Testis (tissue), 2 donors: ENCODE measurements at regions not wholly inside any gene's neighbourhood (a gene's known extent, or its start where the extent isn't known, plus 50 kb on each side); places are given as distances from the start of the nearest gene placed in this dataset.

Experiments used
- DNase-seq: peaks from one replicate; pipeline ENCODE4 v3.0.0-alpha.2; 2019
- H3K27ac ChIP-seq, 2 donors: fragments of 200-600 bp; sonication (generic); one replicate each; pipeline ENCODE4 v1.5.1; 2019
- H3K27me3 ChIP-seq: fragments of 200-600 bp; sonication (generic); one replicate; pipeline ENCODE4 v1.5.1; 2019
- H3K36me3 ChIP-seq: fragments of 200-600 bp; sonication (generic); one replicate; pipeline ENCODE4 v1.5.1; 2017; ENCODE audit warnings: low read depth; ENCODE audit errors: missing control alignments
- H3K4me1 ChIP-seq: fragments of 200-600 bp; sonication (generic); one replicate; pipeline ENCODE4 v1.5.1; 2019
- H3K4me3 ChIP-seq, 2 donors: fragments of 200-600 bp; sonication (generic); one replicate each; pipeline ENCODE4 v1.5.1; 2017 to 2019
- H3K9me3 ChIP-seq: fragments of 200-600 bp; sonication (generic); one replicate; pipeline ENCODE4 v1.5.1; 2017
- POLR2A ChIP-seq: fragments of 450-650 bp; IDR thresholded peaks from one replicate; pipeline ENCODE4 v1.6.1; 2017; ENCODE audit warnings: antibody characterized with exemption, mild to moderate bottlenecking, moderate library complexity
- WGBS, 2 donors: methylation state at CpG; one replicate each; pipeline ENCODE4 v1.1.5; 2018; 5-methylcytosine and 5-hydroxymethylcytosine counted together
- intact Hi-C: fragments of 100-400 bp; cut with DNase I; formaldehyde crosslinking; loops from one replicate; pipeline ENCODE4 v1.15.1; 2023; ENCODE audit warnings: low total_unique reads
- TF ChIP-seq, protein P1 (sequence below), 3 experiments: fragments of 450-650 bp in 2 of 3; fragments of 200-600 bp in 1 of 3; sonication (generic) in 1 of 3; IDR thresholded peaks; one replicate each; pipeline ENCODE4 v1.5.1; 2016 to 2019; ENCODE audit warnings: antibody characterized with exemption in 3 of 3, mild to moderate bottlenecking in 2 of 3, moderate library complexity in 1 of 3

DNA sequence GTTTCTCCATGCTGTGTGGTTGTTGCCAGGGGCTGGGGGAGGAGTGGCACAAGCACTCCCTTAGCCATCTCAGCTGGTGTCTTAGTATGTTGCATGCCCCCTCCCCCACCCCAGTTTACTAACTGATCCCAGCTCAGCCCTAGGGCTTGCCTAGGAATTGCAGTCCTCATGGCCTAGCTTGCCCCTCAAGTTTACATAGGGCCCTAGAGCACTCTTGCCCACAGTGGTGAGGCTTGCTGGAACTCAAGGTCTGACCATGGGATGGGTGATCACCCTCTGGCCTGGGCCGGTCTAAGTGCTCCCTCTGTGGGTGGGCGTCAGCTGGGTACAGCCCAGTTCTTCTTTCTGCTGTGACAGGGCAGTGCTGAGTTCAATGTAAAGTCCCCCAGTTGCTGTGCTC, 156.1 kb upstream of the PIEZO2 start:
- WGBS, 2 donors = 97% methylated on average over 2 of the region's 2 CpGs; no CpG with 5 or more reads in 1 of the 2 donors
- no peak for DNase-seq

DNA sequence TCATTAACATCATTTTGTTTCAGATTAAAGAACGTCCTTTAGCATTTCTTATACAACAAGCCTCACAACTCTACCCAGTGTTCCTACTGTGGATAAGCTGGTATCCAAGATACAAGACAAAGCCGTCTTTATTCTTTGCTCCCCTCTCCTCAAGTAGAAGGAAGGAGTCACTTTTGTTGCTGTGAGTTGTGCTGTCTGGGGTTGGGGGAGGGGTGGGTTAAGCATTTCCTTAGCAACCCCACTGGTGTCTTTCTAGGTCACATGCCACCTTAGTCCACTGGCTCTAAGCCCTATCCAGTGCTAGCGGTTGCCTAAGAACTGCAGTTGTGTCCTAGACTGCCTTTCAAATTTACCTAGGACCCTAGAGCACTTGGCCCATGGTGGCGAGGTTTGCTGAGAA, 155.6 kb upstream of the PIEZO2 start:
- Histone ChIP-seq H3K27me3 (no peaks in the 10 kb centered on the region), H3K27ac (no peak overlapping the region), H3K4me1 (no peaks in the 10 kb centered on the region), H3K4me3 (no peak overlapping the region), H3K9me3 (no peaks in the 10 kb centered on the region), H3K36me3 (no peaks in the 10 kb centered on the region)
- no peak for TF ChIP-seq POLR2A
- TF ChIP-seq, protein P1, sequence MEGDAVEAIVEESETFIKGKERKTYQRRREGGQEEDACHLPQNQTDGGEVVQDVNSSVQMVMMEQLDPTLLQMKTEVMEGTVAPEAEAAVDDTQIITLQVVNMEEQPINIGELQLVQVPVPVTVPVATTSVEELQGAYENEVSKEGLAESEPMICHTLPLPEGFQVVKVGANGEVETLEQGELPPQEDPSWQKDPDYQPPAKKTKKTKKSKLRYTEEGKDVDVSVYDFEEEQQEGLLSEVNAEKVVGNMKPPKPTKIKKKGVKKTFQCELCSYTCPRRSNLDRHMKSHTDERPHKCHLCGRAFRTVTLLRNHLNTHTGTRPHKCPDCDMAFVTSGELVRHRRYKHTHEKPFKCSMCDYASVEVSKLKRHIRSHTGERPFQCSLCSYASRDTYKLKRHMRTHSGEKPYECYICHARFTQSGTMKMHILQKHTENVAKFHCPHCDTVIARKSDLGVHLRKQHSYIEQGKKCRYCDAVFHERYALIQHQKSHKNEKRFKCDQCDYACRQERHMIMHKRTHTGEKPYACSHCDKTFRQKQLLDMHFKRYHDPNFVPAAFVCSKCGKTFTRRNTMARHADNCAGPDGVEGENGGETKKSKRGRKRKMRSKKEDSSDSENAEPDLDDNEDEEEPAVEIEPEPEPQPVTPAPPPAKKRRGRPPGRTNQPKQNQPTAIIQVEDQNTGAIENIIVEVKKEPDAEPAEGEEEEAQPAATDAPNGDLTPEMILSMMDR (IDR thresholded peaks at IDR 0.05) = no peak
- no peak for DNase-seq
- WGBS, 2 donors = 85 to 92% methylated on average over 4 of the region's 4 CpGs
- intact Hi-C loops = no loop called here

More for the DNA sequence above, 156.1 kb upstream of the PIEZO2 start:
- Histone ChIP-seq H3K9me3 (no peaks in the 10 kb centered on the region), H3K4me1 (no peaks in the 10 kb centered on the region), H3K27me3 (no peaks in the 10 kb centered on the region), H3K27ac (no peak overlapping the region), H3K4me3 (no peak overlapping the region), H3K36me3 (no peaks in the 10 kb centered on the region)
- intact Hi-C loops = no loop called here
- TF ChIP-seq, protein P1 (IDR thresholded peaks at IDR 0.05) = no peak
- no peak for TF ChIP-seq POLR2A

- no peak overlapping the region for H3K27ac ChIP-seq
These were observed 147.6 kb upstream of the PIEZO2 start for GRCh38 chr18:11296946-11297345.

GRCh38 chr18:11293794-11294193, 144.4 kb upstream of the PIEZO2 start:
- no peak for DNase-seq
- intact Hi-C loops = no loop called here
- Histone ChIP-seq H3K4me1 (no peaks in the 10 kb centered on the region), H3K27ac (no peak overlapping the region), H3K27me3 (no peaks in the 10 kb centered on the region), H3K36me3 (no peaks in the 10 kb centered on the region), H3K4me3 (no peak overlapping the region), H3K9me3 (no peaks in the 10 kb centered on the region)
- TF ChIP-seq, protein P1 (IDR thresholded peaks at IDR 0.05) = no peak
- no peak for TF ChIP-seq POLR2A
- 68 to 76% methylated on average over 2 of the region's 2 CpGs for WGBS, 2 donors

More at GRCh38 chr18:11296946-11297345, 147.6 kb upstream of the PIEZO2 start:
- DNase-seq = no peak
- Histone ChIP-seq H3K27me3 (no peaks in the 10 kb centered on the region), H3K36me3 (no peaks in the 10 kb centered on the region), H3K4me3 (no peak overlapping the region), H3K4me1 (no peaks in the 10 kb centered on the region), H3K9me3 (no peaks in the 10 kb centered on the region)
- TF ChIP-seq POLR2A = no peak
- TF ChIP-seq, protein P1 (IDR thresholded peaks at IDR 0.05) = no peak
- 86 to 88% methylated on average over 1 of the region's 1 CpG for WGBS, 2 donors
- intact Hi-C loops = no loop called here

DNA sequence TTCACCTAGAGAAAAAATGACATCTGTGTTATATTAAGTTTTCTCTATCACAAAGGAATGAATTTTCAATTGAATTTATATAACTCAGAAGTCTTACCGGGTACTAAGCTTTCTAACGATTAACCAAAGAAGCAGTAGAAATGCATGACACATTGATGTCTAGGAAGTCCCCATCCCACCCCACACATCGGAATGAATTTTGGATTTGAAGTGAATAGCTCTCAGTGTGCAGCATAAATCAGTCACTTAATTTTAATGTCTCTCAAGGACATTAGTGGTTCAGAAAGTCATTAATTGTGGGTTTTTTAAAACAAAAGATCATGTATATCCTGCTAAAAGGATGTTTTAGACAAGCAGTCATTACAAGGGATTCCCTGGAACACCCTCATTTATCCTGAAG, 141.4 kb upstream of the PIEZO2 start:
- Histone ChIP-seq H3K27me3 (no peaks in the 10 kb centered on the region), H3K9me3 (no peaks in the 10 kb centered on the region), H3K4me1 (no peaks in the 10 kb centered on the region), H3K27ac (no peak overlapping the region), H3K36me3 (no peaks in the 10 kb centered on the region), H3K4me3 (no peak overlapping the region)
- WGBS, 2 donors = 47 to 54% methylated on average over 3 of the region's 3 CpGs
- intact Hi-C loops = no loop called here
- TF ChIP-seq POLR2A = no peak
- TF ChIP-seq, protein P1 (IDR thresholded peaks at IDR 0.05) = no peak
- no peak for DNase-seq
